Adrenal gland (tissue), 5 donors: ENCODE measurements at regions not wholly inside any gene's neighbourhood (a gene's known extent, or its start where the extent isn't known, plus 50 kb on each side); places are given as distances from the start of the nearest gene placed in this dataset.

Source experiments
- CTCF ChIP-seq, 6 experiments: fragments of 450-650 bp in 4 of 6; fragments of 200-600 bp in 2 of 6; sonication (generic) in 1 of 6; IDR thresholded peaks; 1 replicate in 5 of 6; 2 replicates in 1 of 6; pipeline versions ENCODE4 v1.5.1 to v1.8.0; 2016 to 2021; ENCODE audit warnings: antibody characterized with exemption in 6 of 6, mild to moderate bottlenecking in 2 of 6, moderate library complexity in 1 of 6
- POLR2A ChIP-seq, 2 donors: fragments of 450-650 bp; IDR thresholded peaks; one replicate each; pipeline ENCODE4 v1.6.1; 2017; ENCODE audit warnings: antibody characterized with exemption in 2 of 2, mild to moderate bottlenecking in 2 of 2, moderate library complexity in 1 of 2
- donor health status: DM: no; HTN: no; CAD: no.

GRCh38 chr7:33680682-33681081 lies 224.7 kb upstream of the BMPER start:
- TF ChIP-seq CTCF (IDR thresholded peaks at IDR 0.05): no peak
- no peak for TF ChIP-seq POLR2A (IDR thresholded peaks at IDR 0.05)
